ENCODE measurements at regions not wholly inside any gene's neighbourhood (a gene's known extent, or its start where the extent isn't known, plus 50 kb on each side); places are given as distances from the start of the nearest gene placed in this dataset.

- no peaks in the 10 kb centered on the region for H3K27me3 ChIP-seq
- no peak for TF ChIP-seq CTCF (IDR thresholded peaks at IDR 0.05)
- no peak for TF ChIP-seq POLR2A (IDR thresholded peaks at IDR 0.05)
- WGBS, 2 donors = 76 to 78% methylated on average over 3 of the region's 3 CpGs
- H3K27ac ChIP-seq = no peak overlapping the region
- no peaks in the 10 kb centered on the region for H3K36me3 ChIP-seq
- no peaks in the 10 kb centered on the region for H3K4me1 ChIP-seq
- intact Hi-C loops (cut with DNase I) = no loop called here
- DNase-seq = no peak
- H3K9me3 ChIP-seq = no peaks in the 10 kb centered on the region
- H3K4me3 ChIP-seq (replicated peaks in 1 of 3) = no peak overlapping the region
These were observed 183.5 kb upstream of the ANKFN1 start for GRCh38 chr17:55969562-55970324.

GRCh38 chr17:55978578-55978977 is 174.7 kb upstream of the ANKFN1 start:
- Histone ChIP-seq H3K9me3 (no peaks in the 10 kb centered on the region), H3K4me3 (replicated peaks in 1 of 3) (no peak overlapping the region), H3K27me3 (no peaks in the 10 kb centered on the region), H3K4me1 (no peaks in the 10 kb centered on the region), H3K27ac (no peak overlapping the region), H3K36me3 (no peaks in the 10 kb centered on the region)
- DNase-seq = no peak
- 80 to 100% methylated on average over 1 of the region's 1 CpG for whole genome bisulfite sequencing, 2 donors
- TF ChIP-seq CTCF (IDR thresholded peaks at IDR 0.05) (no peak), POLR2A (IDR thresholded peaks at IDR 0.05) (no peak)
- intact Hi-C loops (cut with DNase I) = no loop called here

- 88 to 92% methylated on average over 3 of the region's 3 CpGs for WGBS, 2 donors
- intact Hi-C loops (cut with DNase I) = no loop called here
- H3K4me3 ChIP-seq (replicated peaks in 1 of 3) = no peak overlapping the region
These were observed 170.2 kb upstream of the ANKFN1 start for GRCh38 chr17:55983096-55983495.

GRCh38 chr17:55986817-55987216 is 166.5 kb upstream of the ANKFN1 start:
- Histone ChIP-seq H3K36me3 (no peaks in the 10 kb centered on the region), H3K9me3 (no peaks in the 10 kb centered on the region), H3K27ac (no peak overlapping the region), H3K4me3 (replicated peaks in 1 of 3) (no peak overlapping the region), H3K4me1 (no peaks in the 10 kb centered on the region), H3K27me3 (no peaks in the 10 kb centered on the region)
- DNase-seq = no peak
- 84 to 93% methylated on average over 4 of the region's 4 CpGs for WGBS, 2 donors
- intact Hi-C loops (cut with DNase I) = no loop called here
- TF ChIP-seq CTCF (IDR thresholded peaks at IDR 0.05) (no peak), POLR2A (IDR thresholded peaks at IDR 0.05) (no peak)

More at GRCh38 chr17:55983096-55983495, 170.2 kb upstream of the ANKFN1 start:
- H3K27ac ChIP-seq = no peak overlapping the region
- no peaks in the 10 kb centered on the region for H3K27me3 ChIP-seq
- DNase-seq = no peak
- H3K4me1 ChIP-seq = no peaks in the 10 kb centered on the region
- H3K9me3 ChIP-seq = no peaks in the 10 kb centered on the region
- no peaks in the 10 kb centered on the region for H3K36me3 ChIP-seq
- TF ChIP-seq CTCF (IDR thresholded peaks at IDR 0.05) (no peak), POLR2A (IDR thresholded peaks at IDR 0.05) (no peak)

- intact Hi-C loops (cut with DNase I) = no loop called here
- no peak overlapping the region for H3K27ac ChIP-seq
- H3K4me3 ChIP-seq (replicated peaks in 1 of 3) = no peak overlapping the region
- DNase-seq = no peak
- no peak for TF ChIP-seq POLR2A (IDR thresholded peaks at IDR 0.05)
- TF ChIP-seq CTCF (IDR thresholded peaks at IDR 0.05) = no peak
- H3K27me3 ChIP-seq = no peaks in the 10 kb centered on the region
- H3K36me3 ChIP-seq = no peaks in the 10 kb centered on the region
- WGBS, 2 donors = 66 to 68% methylated on average over 3 of the region's 3 CpGs
- H3K4me1 ChIP-seq = no peaks in the 10 kb centered on the region
- H3K9me3 ChIP-seq = no peaks in the 10 kb centered on the region
These were observed 164.4 kb upstream of the ANKFN1 start for GRCh38 chr17:55988861-55989260.
